UCSD-AML1 (cell line): ENCODE measurements at regions not wholly inside any gene's neighbourhood (a gene's known extent, or its start where the extent isn't known, plus 50 kb on each side); places are given as distances from the start of the nearest gene placed in this dataset.

Experiments
- DNase-seq: peaks from one replicate; lab custom pipeline; 2025; ENCODE audit not compliant: unreplicated experiment; lab: John Stamatoyannopoulos, UW

GRCh38 chr12:40552868-40553267 lies 139.4 kb upstream of the CNTN1 start:
- no peak for DNase-seq

GRCh38 chr12:40557980-40558379 lies 134.3 kb upstream of the CNTN1 start:
- no peak for DNase-seq

DNA sequence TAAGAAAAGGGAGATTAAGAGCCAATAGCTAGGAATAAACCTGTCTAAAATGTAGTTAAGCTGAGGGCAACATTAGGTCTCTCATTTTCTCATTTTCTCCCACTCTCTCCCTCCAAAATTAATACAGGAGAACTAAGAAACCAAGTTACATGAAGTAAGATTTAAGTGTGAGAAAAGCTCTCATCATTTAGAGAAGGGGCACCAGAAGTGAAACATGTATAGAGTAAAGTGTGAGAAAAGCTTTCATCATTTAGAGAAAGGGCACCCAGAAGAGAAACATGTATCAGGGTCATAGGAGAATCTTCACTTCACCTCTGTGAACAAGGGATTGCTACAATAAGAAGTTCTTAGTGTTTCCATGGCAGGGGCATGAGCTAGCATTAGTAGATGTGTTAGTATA lies 132.4 kb upstream of the CNTN1 start:
- no peak for DNase-seq

GRCh38 chr12:40560848-40561247 lies 131.4 kb upstream of the CNTN1 start:
- DNase-seq = no peak

GRCh38 chr12:40561395-40561966 lies 130.8 kb upstream of the CNTN1 start:
- DNase-seq = no peak

DNA sequence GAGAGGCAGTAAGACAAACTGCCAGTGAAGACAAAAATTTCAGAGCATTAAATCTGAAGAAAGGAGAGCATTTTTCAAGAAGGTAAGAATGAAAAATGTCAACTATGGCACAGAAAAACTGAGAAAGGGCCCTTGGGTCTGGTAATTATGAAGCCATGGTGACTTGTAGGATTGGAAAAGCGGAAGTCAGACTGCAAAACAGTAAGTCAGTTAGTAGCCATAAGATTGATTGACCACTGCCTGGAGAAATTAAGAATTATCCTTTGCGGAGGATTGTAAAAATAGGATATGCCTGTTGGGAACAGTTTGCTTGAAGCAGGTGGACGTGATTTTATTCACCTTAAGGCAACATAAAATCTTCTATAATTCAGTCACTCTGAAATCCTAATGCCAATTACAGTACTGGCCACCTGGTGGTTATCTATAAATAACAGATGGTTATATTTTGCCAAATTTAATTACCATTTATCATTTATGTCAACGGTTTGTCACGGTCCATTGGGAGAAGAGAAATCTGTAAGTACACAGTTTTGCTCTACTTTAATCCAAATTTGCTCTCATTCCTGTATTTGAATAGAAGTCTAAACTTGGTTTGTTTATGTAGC lies 127.1 kb upstream of the CNTN1 start:
- no peak for DNase-seq

- no peak for DNase-seq
Observed at GRCh38 chr12:40566271-40566670, 126.0 kb upstream of the CNTN1 start.

- DNase-seq = no peak
Observed at GRCh38 chr12:40569626-40570179, 122.5 kb upstream of the CNTN1 start.

DNA sequence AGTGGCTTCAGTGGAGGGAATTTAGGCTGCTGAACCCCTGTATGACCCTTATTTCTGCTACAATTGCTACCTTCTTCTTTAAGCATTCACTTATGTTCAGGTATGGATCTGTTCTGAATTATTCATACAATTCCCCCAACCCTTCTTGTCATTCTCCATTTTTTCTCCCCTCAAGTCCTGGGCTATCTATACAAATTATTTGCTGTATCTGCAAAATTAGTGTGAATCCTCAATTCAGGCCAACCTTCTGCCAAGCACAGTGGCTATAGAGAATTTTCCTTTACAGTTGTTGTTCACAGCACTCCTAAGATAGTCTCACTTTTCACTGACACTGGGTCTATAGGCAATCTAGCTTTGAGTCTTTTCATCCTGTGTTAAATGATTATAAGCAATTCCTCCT lies 119.2 kb upstream of the CNTN1 start:
- DNase-seq = no peak

- DNase-seq = no peak
Observed at GRCh38 chr12:40575987-40576386, 116.3 kb upstream of the CNTN1 start.

GRCh38 chr12:40577834-40578233 lies 114.4 kb upstream of the CNTN1 start:
- DNase-seq = no peak

GRCh38 chr12:40579687-40580086 lies 112.6 kb upstream of the CNTN1 start:
- DNase-seq = no peak

DNA sequence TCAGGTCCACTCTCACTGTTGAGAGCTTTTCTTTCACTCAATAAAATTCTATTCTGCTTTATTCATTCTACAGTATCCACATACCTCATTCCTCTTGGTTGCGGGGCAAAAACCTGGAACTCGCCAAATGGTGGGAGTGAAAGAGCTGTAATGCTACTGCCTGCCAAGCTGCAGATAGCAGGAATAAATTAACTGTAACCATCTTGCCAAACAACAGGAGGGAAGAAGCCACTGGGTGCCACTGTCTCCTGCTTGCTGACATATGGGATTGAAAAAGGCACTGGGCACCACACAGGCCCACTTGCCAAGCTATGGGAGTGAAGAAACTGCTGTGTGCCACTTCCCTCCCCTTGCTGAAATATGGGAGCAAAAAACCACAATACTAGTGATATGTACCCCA lies 111.9 kb upstream of the CNTN1 start:
- DNase-seq = no peak

DNA sequence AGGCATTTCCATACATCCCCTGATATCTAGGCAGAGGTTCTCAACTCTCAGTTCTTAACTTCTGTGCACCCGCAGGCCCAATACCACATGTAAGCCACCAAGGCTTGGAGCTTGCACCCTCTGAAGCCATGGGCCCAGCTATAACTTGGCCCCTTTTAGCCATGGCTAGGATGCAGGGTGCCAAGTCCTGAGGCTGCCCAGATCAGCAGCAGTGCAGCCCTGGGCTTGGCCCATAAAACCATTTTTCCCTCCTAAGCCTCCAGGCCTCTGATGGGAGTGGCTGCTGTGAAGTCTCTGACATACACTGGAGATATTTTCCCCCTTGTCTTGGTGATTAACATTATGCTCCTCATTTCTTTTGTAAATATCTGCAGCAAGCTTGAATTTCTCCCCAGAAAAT lies 110.3 kb upstream of the CNTN1 start:
- no peak for DNase-seq

GRCh38 chr12:40583743-40584142 lies 108.5 kb upstream of the CNTN1 start:
- DNase-seq = no peak

GRCh38 chr12:40584763-40585162 lies 107.5 kb upstream of the CNTN1 start:
- no peak for DNase-seq

- DNase-seq = no peak
Observed at GRCh38 chr12:40586823-40587222, 105.4 kb upstream of the CNTN1 start.

DNA sequence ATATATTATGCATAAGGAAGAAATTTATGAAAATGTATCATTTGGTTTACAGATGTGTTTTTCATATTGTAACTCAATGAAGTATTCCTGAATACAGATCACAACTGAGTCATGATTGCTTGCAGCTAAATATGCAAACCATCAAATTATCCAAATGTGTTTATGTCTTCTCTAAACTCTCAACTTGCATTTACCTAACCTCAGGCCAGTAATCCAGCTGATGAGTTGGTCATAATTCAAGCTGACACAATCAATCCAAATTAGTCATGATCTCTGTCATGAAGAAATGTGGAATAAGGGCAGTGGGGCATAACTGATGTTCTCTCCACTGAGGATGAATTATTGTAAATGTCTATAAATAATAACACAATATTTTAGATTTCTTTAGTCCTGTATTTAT lies 104.8 kb upstream of the CNTN1 start:
- DNase-seq = no peak

DNA sequence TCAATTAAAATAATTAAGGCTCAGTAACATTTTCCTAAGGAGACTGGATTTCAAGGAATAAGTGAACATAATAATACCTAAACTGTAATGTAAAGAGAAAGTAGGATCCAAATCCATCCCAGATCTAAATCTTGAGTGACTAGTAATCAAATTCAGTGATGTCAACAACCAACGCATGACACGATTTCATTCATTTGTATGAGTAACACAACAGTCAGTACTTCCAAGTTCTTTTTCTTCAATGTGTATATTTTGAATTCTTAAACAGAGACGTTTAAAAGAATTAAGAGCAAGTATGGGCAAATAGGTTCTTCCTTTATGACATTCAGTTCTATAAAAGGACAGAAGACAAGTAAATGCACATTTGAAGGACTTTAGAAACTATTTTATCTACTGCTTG lies 104.3 kb upstream of the CNTN1 start:
- no peak for DNase-seq

DNA sequence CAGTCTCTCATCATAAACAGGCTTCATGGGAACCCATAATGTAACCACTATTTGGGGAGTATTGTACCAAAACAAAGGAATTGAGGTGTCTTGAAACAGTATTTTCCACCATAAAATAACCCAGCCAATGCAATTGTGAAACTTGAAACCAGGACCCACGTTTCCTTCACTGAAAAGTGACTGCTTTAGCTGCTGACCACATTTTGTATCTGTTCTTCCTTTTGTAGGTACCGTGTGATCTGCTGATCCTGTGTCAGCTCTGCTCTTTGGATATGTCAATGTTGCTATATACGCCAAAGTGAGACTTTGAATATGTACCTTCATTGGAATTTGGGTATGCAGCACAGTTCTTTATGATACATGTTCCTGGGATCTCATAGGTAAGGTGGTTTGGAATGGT lies 95.1 kb upstream of the CNTN1 start:
- DNase-seq = no peak

DNA sequence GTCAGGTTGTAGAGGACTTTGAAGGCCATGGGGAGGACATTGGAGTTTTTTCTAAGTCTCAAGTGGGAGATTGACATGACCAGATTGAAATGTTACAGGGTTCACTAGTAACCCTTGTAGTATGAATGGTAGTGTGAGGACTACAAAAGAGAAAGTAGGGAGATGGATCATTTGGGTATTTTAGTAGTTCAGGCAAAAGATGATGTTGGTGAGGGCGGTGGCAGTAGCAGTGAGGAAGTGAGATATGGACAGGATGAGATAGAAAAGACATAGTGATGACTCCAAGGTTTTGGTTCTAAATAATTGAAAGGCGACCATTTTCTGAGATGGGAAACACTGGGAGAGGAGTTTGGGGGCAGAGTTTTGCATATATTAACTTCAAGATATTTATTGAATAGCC lies 94.2 kb upstream of the CNTN1 start:
- DNase-seq = no peak

GRCh38 chr12:40602562-40602961 lies 89.7 kb upstream of the CNTN1 start:
- DNase-seq = no peak

DNA sequence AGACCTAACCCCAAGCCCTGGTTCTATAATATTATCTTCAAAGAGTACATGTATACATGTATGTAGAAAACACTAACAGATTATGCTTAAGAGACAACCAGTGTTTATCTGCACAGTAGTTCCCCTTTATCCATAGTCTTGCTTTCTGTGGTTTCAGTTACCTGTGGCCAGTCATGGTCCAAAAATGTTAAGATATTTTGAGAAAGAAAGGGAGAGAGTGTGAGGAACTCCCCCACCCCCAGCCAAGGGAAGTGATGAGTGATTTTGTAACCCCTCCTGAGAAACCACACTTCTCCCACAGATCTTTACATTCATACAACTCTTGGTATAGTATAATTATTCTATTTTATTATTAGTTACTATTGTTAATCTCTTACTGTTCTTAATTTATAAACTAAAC lies 77.3 kb upstream of the CNTN1 start:
- DNase-seq = no peak
